Activated naive CD8-positive, alpha-beta T cell treated with anti-CD3 and anti-CD28 coated beads for 36 hours (primary cell): ENCODE measurements at regions not wholly inside any gene's neighbourhood (a gene's known extent, or its start where the extent isn't known, plus 50 kb on each side); places are given as distances from the start of the nearest gene placed in this dataset.
A peak's percentile ranks its signal among the peaks of the same experiment; 100 is the strongest.

Source experiments
- DNase-seq: peaks from one replicate; pipeline ENCODE4 v3.0.0; 2021
- H3K27ac Mint-ChIP-seq: one replicate; pipeline ENCODE4 v1.8.0; 2022; ENCODE audit warnings: mild to moderate bottlenecking, moderate library complexity, mixed read lengths
- H3K27me3 Mint-ChIP-seq: one replicate; pipeline ENCODE4 v1.8.0; 2022; ENCODE audit warnings: mild to moderate bottlenecking, mixed read lengths
- H3K36me3 Mint-ChIP-seq: one replicate; pipeline ENCODE4 v1.8.0; 2021; ENCODE audit warnings: mild to moderate bottlenecking, mixed read lengths
- H3K4me1 Mint-ChIP-seq: one replicate; pipeline ENCODE4 v1.8.0; 2021; ENCODE audit warnings: mixed read lengths
- H3K4me3 Mint-ChIP-seq: one replicate; pipeline ENCODE4 v1.8.0; 2022; ENCODE audit warnings: mild to moderate bottlenecking, moderate library complexity, mixed read lengths
- H3K9me3 Mint-ChIP-seq: one replicate; pipeline ENCODE4 v1.8.0; 2022; ENCODE audit warnings: mixed read lengths

DNA sequence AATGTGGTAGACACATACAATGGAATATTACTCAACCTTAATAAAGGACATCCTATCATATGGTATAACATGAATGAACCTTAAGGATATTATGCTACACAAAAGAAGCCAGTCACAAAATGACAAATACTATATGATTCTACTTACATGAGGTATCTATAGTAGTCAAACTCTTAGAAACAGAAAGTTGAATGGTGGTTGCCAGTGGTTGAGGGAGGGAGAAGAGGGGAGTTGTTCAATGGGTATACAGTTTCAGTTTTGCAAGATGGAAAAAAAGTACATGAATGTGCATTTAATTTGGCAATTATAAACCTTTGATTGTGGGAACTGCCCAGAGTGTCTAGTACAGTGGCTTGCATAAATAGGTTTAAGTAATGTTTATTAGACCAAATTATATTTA, 473.3 kb upstream of the ZNF608 start:
- Mint-ChIP-seq H3K4me3 (no peak overlapping the region), H3K4me1 (no peaks in the 10 kb centered on the region), H3K27me3 (no peaks in the 10 kb centered on the region), H3K36me3 (no peaks in the 10 kb centered on the region), H3K9me3 (peaks cover 7% of the 10 kb centered on the region), H3K27ac (no peak overlapping the region)
- no peak for DNase-seq

DNA sequence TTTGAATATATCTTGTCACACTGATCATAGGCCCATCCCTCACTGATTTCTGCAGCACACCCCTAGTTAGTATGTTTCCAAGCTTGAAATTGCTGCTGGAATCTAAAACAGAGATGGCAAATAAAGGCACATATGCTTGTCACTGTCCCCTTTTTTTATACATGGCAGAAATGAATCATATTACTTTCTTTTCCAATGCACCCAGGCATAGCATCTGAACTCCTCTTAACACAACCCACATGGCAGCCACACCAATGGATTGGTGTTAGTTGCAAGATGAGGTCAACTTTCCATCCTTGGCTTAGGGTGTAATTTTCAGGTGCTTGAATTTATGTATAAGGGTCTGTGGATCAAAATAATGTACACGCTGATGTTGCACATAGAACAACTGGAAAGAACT, 473.8 kb upstream of the ZNF608 start:
- Mint-ChIP-seq H3K36me3 (no peaks in the 10 kb centered on the region), H3K4me3 (no peak overlapping the region), H3K27ac (no peak overlapping the region), H3K4me1 (no peaks in the 10 kb centered on the region), H3K27me3 (no peaks in the 10 kb centered on the region), H3K9me3 (peaks cover 7% of the 10 kb centered on the region)
- DNase-seq, result peak; percentile 5

DNA sequence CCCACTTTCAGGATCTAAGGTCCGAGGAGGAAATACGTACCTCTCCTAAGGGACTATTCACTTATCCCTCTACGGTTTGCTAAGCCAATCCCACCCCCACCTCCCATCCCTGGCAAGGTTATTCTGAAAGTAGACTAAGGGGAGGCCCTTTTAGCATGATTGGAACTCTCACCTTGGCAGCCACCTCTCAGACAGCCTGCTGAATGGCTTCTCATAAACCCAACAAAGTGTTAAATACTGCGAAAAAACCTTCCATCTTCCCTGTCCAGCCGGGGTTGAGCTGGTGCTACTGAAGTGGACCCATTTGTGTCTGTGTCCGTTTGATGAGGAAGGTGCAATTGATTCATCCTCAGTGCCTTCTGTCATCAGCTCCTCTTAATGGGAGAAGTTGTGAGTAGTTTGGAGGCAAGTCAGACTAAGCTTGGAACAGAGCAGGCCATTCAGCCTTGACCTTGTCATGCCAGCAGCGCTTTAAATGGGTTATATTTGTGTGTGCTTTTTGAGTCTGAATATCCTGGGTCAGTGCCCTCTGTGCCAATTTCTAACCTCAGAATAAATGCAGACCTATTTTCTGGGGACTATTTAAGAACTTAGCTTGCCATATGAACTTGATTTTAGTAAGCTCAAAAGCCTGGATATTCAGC, 476.3 kb upstream of the ZNF608 start:
- H3K27ac Mint-ChIP-seq, result no peak overlapping the region
- peaks cover 6% of the 10 kb centered on the region for H3K9me3 Mint-ChIP-seq
- DNase-seq, result no peak
- H3K4me1 Mint-ChIP-seq, result no peaks in the 10 kb centered on the region
- no peaks in the 10 kb centered on the region for H3K36me3 Mint-ChIP-seq
- H3K4me3 Mint-ChIP-seq, result no peak overlapping the region
- H3K27me3 Mint-ChIP-seq, result no peaks in the 10 kb centered on the region

- H3K4me3 Mint-ChIP-seq, result no peak overlapping the region
- no peaks in the 10 kb centered on the region for H3K4me1 Mint-ChIP-seq
- no peak overlapping the region for H3K27ac Mint-ChIP-seq
- H3K27me3 Mint-ChIP-seq, result no peaks in the 10 kb centered on the region
- no peak for DNase-seq
- no peaks in the 10 kb centered on the region for H3K9me3 Mint-ChIP-seq
- no peaks in the 10 kb centered on the region for H3K36me3 Mint-ChIP-seq
These were observed 479.0 kb upstream of the ZNF608 start for GRCh38 chr5:125225424-125225823.

DNA sequence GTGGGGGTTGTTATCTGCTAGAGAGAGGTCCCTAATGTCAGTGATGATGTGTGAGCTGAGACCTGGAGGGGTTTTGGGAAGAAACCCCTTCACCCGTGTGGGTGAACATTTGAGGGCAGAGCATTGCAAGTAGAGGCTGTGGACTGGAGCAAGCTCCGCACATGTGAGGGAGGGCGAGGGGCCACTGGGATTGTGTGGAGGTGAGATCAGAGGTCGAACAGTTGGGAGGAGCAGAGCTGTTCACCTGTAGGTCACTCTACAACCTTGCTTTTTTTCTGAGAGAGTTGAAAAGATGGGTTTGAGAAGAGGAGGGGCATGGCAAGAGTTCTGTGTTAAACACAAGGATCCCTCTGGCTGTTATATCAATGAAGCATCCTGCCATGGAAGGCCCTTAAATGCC, 480.4 kb upstream of the ZNF608 start:
- H3K4me3 Mint-ChIP-seq, result no peak overlapping the region
- no peaks in the 10 kb centered on the region for H3K9me3 Mint-ChIP-seq
- H3K27me3 Mint-ChIP-seq, result no peaks in the 10 kb centered on the region
- no peak for DNase-seq
- no peak overlapping the region for H3K27ac Mint-ChIP-seq
- no peaks in the 10 kb centered on the region for H3K4me1 Mint-ChIP-seq
- H3K36me3 Mint-ChIP-seq, result no peaks in the 10 kb centered on the region

DNA sequence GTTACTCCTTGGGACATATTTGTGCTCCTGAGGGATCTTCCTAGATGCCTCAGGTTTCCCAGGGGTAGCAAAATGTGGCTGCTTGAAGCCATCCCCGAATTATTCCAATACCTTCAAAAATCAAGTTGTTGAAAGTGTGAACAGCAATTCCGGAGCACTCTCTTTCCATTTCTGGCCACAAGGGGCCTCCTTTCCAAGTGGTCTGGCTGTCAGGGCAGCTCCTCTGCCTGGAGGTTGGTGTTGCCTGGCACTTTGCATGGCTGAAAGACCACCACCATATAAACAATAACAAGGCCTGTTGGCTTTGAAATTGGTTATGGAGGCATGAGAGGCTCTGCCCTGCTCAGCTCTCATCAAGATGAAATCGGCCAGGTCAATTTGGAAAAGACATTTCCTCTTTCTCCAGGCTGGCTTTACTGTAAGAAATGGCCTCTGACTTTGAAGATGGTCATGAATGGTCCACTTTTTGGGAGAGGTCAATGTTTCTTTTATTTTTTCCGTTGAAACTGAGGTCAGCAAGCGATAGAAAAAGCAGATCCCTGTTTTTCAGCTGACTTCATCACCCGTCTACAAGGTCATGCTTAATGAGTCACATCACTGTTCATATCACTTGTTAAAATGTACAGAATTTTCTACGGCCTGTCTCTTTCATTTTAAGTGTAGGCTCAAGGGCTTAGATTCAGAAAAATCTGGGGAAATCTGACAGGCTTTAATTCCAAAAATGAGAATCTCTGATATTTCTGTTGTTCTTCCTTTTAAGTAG, 481.1 kb upstream of the ZNF608 start:
- no peaks in the 10 kb centered on the region for H3K27me3 Mint-ChIP-seq
- no peaks in the 10 kb centered on the region for H3K4me1 Mint-ChIP-seq
- no peak overlapping the region for H3K4me3 Mint-ChIP-seq
- H3K36me3 Mint-ChIP-seq, result no peaks in the 10 kb centered on the region
- DNase-seq, result no peak
- H3K27ac Mint-ChIP-seq, result no peak overlapping the region
- no peaks in the 10 kb centered on the region for H3K9me3 Mint-ChIP-seq

DNA sequence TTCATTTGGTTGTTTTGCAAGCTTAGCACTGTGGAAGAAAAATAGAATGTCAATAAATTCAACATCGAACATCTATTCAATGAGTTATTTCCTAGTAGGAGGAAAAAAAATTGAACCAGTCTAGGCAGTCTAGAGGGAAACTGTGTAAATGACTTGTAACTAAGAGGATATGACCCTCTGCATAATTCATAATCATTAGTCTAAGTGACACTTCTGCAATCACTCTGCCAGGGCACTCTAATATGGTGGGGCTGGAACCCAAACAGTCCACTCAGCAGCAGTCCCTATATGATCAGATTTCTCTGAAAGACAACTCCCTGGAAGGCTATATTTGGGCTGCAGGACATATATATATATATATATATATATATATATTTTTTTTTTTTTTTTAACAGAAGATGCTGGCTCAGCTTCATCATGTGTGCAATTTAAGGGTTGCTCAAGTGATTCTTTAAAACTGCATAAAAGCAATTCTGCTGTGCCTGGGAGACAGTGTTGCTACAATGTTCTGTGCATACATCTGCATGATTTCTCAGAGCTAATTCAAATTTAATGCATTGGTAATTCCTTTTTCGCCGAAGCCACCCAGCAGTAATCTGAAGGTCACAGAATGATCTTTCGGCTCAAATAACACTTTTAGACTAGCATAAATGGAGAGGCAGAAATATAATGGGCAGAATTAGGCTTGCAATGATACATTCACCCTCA, 482.1 kb upstream of the ZNF608 start:
- Mint-ChIP-seq H3K4me1 (no peaks in the 10 kb centered on the region), H3K36me3 (no peaks in the 10 kb centered on the region), H3K27ac (no peak overlapping the region), H3K9me3 (peaks cover 3% of the 10 kb centered on the region), H3K27me3 (no peaks in the 10 kb centered on the region), H3K4me3 (no peak overlapping the region)
- no peak for DNase-seq

DNA sequence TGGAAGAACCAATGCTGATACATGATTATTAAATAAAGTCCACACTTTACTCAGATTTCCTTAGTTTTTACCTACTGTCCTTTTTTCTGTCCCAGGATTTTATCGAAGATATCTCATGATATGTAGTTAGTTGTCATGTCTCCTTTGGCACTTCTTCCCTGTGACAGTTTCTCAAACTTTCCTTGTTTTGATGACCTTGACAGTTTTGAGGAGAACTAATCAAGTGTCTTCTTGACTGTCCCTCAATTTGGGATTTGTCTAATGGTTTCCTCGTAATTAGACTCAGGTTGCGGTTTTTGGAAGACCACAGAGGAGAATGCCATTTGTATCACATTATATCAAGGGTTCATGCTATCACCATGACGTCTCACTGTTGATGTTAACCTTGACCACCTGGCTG, 483.1 kb upstream of the ZNF608 start:
- H3K4me3 Mint-ChIP-seq, result no peak overlapping the region
- no peaks in the 10 kb centered on the region for H3K36me3 Mint-ChIP-seq
- H3K9me3 Mint-ChIP-seq, result peaks cover 3% of the 10 kb centered on the region
- no peaks in the 10 kb centered on the region for H3K27me3 Mint-ChIP-seq
- H3K27ac Mint-ChIP-seq, result no peak overlapping the region
- DNase-seq, result no peak
- H3K4me1 Mint-ChIP-seq, result no peaks in the 10 kb centered on the region

DNA sequence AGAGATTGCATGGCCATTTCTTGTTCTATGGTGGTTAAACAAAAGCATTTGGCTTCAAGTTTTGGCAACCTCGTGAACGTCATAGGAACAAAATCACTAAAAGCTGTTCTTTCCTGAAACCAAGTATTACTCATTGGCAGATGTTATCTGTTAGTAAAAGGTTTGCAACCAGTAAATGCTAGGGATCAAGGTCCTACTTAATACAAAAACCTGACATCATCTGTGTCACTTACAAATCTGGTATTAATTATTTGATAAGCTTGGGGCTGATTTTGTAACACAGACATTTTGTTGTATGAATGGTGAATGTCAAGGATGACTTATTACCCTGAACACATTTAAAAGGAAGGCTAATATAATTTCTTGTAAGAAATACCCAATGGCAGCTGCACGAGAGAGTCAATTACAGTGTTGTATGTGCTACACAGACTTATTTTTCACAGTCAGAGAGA, 486.4 kb upstream of the ZNF608 start:
- H3K9me3 Mint-ChIP-seq, result peaks cover 3% of the 10 kb centered on the region
- no peak for DNase-seq
- no peaks in the 10 kb centered on the region for H3K4me1 Mint-ChIP-seq
- no peak overlapping the region for H3K27ac Mint-ChIP-seq
- H3K4me3 Mint-ChIP-seq, result no peak overlapping the region
- H3K27me3 Mint-ChIP-seq, result no peaks in the 10 kb centered on the region
- H3K36me3 Mint-ChIP-seq, result no peaks in the 10 kb centered on the region

DNA sequence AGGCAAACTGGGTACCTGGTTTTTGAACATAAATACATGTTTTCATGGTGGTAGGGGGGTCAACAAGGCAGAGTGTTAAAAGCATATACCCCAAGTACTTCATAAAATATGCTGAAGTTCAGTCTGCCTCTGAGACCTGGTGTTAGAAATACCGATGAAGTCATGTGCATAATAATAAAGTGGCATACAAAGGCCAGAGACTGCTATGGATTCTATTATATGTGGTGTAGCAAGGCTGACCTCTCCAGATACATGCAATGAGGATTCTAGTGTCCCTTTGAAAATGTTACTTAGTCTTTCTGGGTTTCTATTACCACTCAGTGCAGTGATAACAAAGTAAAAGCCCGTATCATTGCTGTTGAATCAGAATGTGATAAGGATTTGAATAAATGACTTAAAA, 487.5 kb upstream of the ZNF608 start:
- Mint-ChIP-seq H3K27ac (no peak overlapping the region), H3K4me3 (no peak overlapping the region), H3K9me3 (peaks cover 3% of the 10 kb centered on the region)

GRCh38 chr5:125236007-125236406, 489.6 kb upstream of the ZNF608 start:
- H3K4me1 Mint-ChIP-seq, result no peaks in the 10 kb centered on the region

More for the DNA sequence above, 487.5 kb upstream of the ZNF608 start:
- DNase-seq, result no peak
- H3K4me1 Mint-ChIP-seq, result no peaks in the 10 kb centered on the region
- no peaks in the 10 kb centered on the region for H3K36me3 Mint-ChIP-seq
- no peaks in the 10 kb centered on the region for H3K27me3 Mint-ChIP-seq

GRCh38 chr5:125236981-125237380, 490.5 kb upstream of the ZNF608 start:
- Mint-ChIP-seq H3K9me3 (peaks cover 3% of the 10 kb centered on the region), H3K27me3 (no peaks in the 10 kb centered on the region), H3K36me3 (no peaks in the 10 kb centered on the region), H3K27ac (no peak overlapping the region), H3K4me1 (no peaks in the 10 kb centered on the region), H3K4me3 (no peak overlapping the region)
- DNase-seq, result no peak

More at GRCh38 chr5:125236007-125236406, 489.6 kb upstream of the ZNF608 start:
- H3K36me3 Mint-ChIP-seq, result no peaks in the 10 kb centered on the region
- no peak overlapping the region for H3K27ac Mint-ChIP-seq
- no peak overlapping the region for H3K4me3 Mint-ChIP-seq
- DNase-seq, result no peak
- peaks cover 3% of the 10 kb centered on the region for H3K9me3 Mint-ChIP-seq
- H3K27me3 Mint-ChIP-seq, result no peaks in the 10 kb centered on the region

- peaks cover 6% of the 10 kb centered on the region for H3K27me3 Mint-ChIP-seq
- no peak for DNase-seq
- no peaks in the 10 kb centered on the region for H3K36me3 Mint-ChIP-seq
- no peaks in the 10 kb centered on the region for H3K4me1 Mint-ChIP-seq
- H3K4me3 Mint-ChIP-seq, result no peak overlapping the region
- peaks cover 10% of the 10 kb centered on the region for H3K9me3 Mint-ChIP-seq
- no peak overlapping the region for H3K27ac Mint-ChIP-seq
These were observed 498.1 kb upstream of the ZNF608 start for GRCh38 chr5:125244531-125244930.

- H3K27me3 Mint-ChIP-seq, result peaks cover 6% of the 10 kb centered on the region
- no peaks in the 10 kb centered on the region for H3K36me3 Mint-ChIP-seq
- no peak overlapping the region for H3K27ac Mint-ChIP-seq
These were observed 498.8 kb upstream of the ZNF608 start for GRCh38 chr5:125245216-125245615.

GRCh38 chr5:125249400-125249799, 503.0 kb upstream of the ZNF608 start:
- no peak overlapping the region for H3K27ac Mint-ChIP-seq
- DNase-seq, result no peak
- H3K4me1 Mint-ChIP-seq, result no peaks in the 10 kb centered on the region
- no peaks in the 10 kb centered on the region for H3K36me3 Mint-ChIP-seq
- peaks cover 14% of the 10 kb centered on the region for H3K9me3 Mint-ChIP-seq
- H3K27me3 Mint-ChIP-seq, result peaks cover 2% of the 10 kb centered on the region
- H3K4me3 Mint-ChIP-seq, result no peak overlapping the region

More at GRCh38 chr5:125245216-125245615, 498.8 kb upstream of the ZNF608 start:
- no peaks in the 10 kb centered on the region for H3K4me1 Mint-ChIP-seq
- DNase-seq, result no peak
- H3K9me3 Mint-ChIP-seq, result peaks cover 12% of the 10 kb centered on the region
- no peak overlapping the region for H3K4me3 Mint-ChIP-seq
